Liver (tissue), 3 donors: ENCODE measurements at regions not wholly inside any gene's neighbourhood (a gene's known extent, or its start where the extent isn't known, plus 50 kb on each side); places are given as distances from the start of the nearest gene placed in this dataset.

Experiments
- FOXA1 ChIP-seq: IDR thresholded peaks from 2 replicates; pipeline ENCODE4 v1.6.1; 2016; ENCODE audit warnings: antibody characterized with exemption
- GABPA ChIP-seq, 2 donors: IDR thresholded peaks in 1 of 2; conservative IDR thresholded peaks in 1 of 2; 2 replicates each; pipeline ENCODE4 v1.6.1; 2016; ENCODE audit warnings: antibody characterized with exemption in 2 of 2, mild to moderate bottlenecking in 1 of 2, moderate library complexity in 1 of 2
- JUND ChIP-seq, 2 donors: IDR thresholded peaks; 2 replicates each; pipeline ENCODE4 v1.6.1; 2016; ENCODE audit warnings: antibody characterized with exemption in 2 of 2
- RAD21 ChIP-seq, 2 donors: IDR thresholded peaks; 2 replicates each; pipeline ENCODE4 v1.6.1; 2016; ENCODE audit warnings: antibody characterized with exemption in 2 of 2, mild to moderate bottlenecking in 2 of 2
- RXRA ChIP-seq, 2 donors: IDR thresholded peaks; 2 replicates each; pipeline ENCODE4 v1.6.1; 2017 to 2018; ENCODE audit warnings: antibody characterized with exemption in 2 of 2, mild to moderate bottlenecking in 1 of 2
- SP1 ChIP-seq: IDR thresholded peaks from 2 replicates; pipeline ENCODE4 v1.6.1; 2018; ENCODE audit warnings: antibody characterized with exemption, mild to moderate bottlenecking
- TAF1 ChIP-seq: conservative IDR thresholded peaks from 2 replicates; pipeline ENCODE4 v1.6.1; 2016; ENCODE audit warnings: antibody characterized with exemption, mild to moderate bottlenecking
- TF ChIP-seq, protein P1 (sequence below): fragments of 150-350 bp; IDR thresholded peaks from 2 replicates; pipeline ENCODE4 v1.5.1; 2017; ENCODE audit warnings: improper control_type of control experiment, low read depth, low read length; ENCODE audit not compliant: missing input control
- TF ChIP-seq, protein P2 (sequence below): IDR thresholded peaks from 2 replicates; pipeline ENCODE4 v1.6.1; 2016; ENCODE audit warnings: antibody characterized with exemption
- TF ChIP-seq, protein P3 (sequence below): IDR thresholded peaks from 2 replicates; pipeline ENCODE4 v1.6.1; 2016; ENCODE audit warnings: antibody characterized with exemption, mild to moderate bottlenecking
- TF ChIP-seq, protein P4 (sequence below): IDR thresholded peaks from 2 replicates; pipeline ENCODE4 v1.6.1; 2016; ENCODE audit warnings: antibody characterized with exemption
- TF ChIP-seq, protein P5 (sequence below): IDR thresholded peaks from 2 replicates; pipeline ENCODE4 v1.6.1; 2016; ENCODE audit warnings: antibody characterized with exemption
- donor health status: healthy.
- donor health status: healthy.

DNA sequence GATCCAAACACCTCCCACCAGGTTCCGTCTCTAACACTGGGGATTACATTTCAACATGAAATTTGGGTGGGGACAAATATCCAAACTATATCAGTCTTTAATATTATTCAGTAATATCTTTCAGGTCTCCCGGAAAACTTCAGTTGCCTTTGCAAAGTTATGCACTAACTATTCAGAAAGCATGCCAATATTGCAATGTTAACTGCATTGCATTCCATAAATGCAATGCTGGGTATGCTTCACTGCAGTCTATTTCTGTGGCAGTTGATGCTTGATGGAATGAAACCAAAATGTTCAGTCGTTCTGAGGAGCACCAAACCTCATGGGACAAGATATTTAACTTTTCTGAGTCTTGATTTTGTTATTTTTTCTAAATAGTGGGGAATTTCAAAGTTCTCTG lies 147.5 kb downstream of the SLC16A9 start:
- TF ChIP-seq, protein P1, sequence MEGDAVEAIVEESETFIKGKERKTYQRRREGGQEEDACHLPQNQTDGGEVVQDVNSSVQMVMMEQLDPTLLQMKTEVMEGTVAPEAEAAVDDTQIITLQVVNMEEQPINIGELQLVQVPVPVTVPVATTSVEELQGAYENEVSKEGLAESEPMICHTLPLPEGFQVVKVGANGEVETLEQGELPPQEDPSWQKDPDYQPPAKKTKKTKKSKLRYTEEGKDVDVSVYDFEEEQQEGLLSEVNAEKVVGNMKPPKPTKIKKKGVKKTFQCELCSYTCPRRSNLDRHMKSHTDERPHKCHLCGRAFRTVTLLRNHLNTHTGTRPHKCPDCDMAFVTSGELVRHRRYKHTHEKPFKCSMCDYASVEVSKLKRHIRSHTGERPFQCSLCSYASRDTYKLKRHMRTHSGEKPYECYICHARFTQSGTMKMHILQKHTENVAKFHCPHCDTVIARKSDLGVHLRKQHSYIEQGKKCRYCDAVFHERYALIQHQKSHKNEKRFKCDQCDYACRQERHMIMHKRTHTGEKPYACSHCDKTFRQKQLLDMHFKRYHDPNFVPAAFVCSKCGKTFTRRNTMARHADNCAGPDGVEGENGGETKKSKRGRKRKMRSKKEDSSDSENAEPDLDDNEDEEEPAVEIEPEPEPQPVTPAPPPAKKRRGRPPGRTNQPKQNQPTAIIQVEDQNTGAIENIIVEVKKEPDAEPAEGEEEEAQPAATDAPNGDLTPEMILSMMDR, result no peak
- TF ChIP-seq, protein P2, sequence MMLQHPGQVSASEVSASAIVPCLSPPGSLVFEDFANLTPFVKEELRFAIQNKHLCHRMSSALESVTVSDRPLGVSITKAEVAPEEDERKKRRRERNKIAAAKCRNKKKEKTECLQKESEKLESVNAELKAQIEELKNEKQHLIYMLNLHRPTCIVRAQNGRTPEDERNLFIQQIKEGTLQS, result no peak
- TF ChIP-seq SP1, result no peak
- TF ChIP-seq, protein P3, sequence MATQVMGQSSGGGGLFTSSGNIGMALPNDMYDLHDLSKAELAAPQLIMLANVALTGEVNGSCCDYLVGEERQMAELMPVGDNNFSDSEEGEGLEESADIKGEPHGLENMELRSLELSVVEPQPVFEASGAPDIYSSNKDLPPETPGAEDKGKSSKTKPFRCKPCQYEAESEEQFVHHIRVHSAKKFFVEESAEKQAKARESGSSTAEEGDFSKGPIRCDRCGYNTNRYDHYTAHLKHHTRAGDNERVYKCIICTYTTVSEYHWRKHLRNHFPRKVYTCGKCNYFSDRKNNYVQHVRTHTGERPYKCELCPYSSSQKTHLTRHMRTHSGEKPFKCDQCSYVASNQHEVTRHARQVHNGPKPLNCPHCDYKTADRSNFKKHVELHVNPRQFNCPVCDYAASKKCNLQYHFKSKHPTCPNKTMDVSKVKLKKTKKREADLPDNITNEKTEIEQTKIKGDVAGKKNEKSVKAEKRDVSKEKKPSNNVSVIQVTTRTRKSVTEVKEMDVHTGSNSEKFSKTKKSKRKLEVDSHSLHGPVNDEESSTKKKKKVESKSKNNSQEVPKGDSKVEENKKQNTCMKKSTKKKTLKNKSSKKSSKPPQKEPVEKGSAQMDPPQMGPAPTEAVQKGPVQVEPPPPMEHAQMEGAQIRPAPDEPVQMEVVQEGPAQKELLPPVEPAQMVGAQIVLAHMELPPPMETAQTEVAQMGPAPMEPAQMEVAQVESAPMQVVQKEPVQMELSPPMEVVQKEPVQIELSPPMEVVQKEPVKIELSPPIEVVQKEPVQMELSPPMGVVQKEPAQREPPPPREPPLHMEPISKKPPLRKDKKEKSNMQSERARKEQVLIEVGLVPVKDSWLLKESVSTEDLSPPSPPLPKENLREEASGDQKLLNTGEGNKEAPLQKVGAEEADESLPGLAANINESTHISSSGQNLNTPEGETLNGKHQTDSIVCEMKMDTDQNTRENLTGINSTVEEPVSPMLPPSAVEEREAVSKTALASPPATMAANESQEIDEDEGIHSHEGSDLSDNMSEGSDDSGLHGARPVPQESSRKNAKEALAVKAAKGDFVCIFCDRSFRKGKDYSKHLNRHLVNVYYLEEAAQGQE, result no peak
- no peak for TF ChIP-seq RAD21 (IDR thresholded peaks at IDR 0.05)
- TF ChIP-seq, protein P4, sequence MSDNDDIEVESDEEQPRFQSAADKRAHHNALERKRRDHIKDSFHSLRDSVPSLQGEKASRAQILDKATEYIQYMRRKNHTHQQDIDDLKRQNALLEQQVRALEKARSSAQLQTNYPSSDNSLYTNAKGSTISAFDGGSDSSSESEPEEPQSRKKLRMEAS, result no peak
- no peak for TF ChIP-seq TAF1
- TF ChIP-seq, protein P5, sequence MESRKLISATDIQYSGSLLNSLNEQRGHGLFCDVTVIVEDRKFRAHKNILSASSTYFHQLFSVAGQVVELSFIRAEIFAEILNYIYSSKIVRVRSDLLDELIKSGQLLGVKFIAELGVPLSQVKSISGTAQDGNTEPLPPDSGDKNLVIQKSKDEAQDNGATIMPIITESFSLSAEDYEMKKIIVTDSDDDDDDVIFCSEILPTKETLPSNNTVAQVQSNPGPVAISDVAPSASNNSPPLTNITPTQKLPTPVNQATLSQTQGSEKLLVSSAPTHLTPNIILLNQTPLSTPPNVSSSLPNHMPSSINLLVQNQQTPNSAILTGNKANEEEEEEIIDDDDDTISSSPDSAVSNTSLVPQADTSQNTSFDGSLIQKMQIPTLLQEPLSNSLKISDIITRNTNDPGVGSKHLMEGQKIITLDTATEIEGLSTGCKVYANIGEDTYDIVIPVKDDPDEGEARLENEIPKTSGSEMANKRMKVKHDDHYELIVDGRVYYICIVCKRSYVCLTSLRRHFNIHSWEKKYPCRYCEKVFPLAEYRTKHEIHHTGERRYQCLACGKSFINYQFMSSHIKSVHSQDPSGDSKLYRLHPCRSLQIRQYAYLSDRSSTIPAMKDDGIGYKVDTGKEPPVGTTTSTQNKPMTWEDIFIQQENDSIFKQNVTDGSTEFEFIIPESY, result no peak
- no peak for TF ChIP-seq FOXA1
- TF ChIP-seq GABPA (IDR thresholded peaks at IDR 0.05 in 1 of 2, conservative IDR thresholded peaks at IDR 0.05 in 1 of 2), result no peak
- TF ChIP-seq JUND (IDR thresholded peaks at IDR 0.05), result no peak
- TF ChIP-seq RXRA (IDR thresholded peaks at IDR 0.05), result no peak
